Gastrocnemius medialis (tissue), 4 donors: ENCODE measurements at regions not wholly inside any gene's neighbourhood (a gene's known extent, or its start where the extent isn't known, plus 50 kb on each side); places are given as distances from the start of the nearest gene placed in this dataset.

Experiments used
- CTCF ChIP-seq, 5 experiments: fragments of 450-650 bp in 3 of 5; fragments of 200-600 bp in 2 of 5; sonication (generic) in 2 of 5; IDR thresholded peaks in 4 of 5; conservative IDR thresholded peaks in 1 of 5; 1 replicate in 4 of 5; 2 replicates in 1 of 5; pipeline ENCODE4 v1.5.1; 2016 to 2019; ENCODE audit warnings: antibody characterized with exemption in 5 of 5, mild to moderate bottlenecking in 3 of 5, moderate library complexity in 3 of 5
- POLR2A ChIP-seq, 2 donors: fragments of 450-650 bp; IDR thresholded peaks; one replicate each; pipeline ENCODE4 v1.6.1; 2017; ENCODE audit warnings: antibody characterized with exemption in 2 of 2, mild to moderate bottlenecking in 2 of 2, moderate library complexity in 2 of 2

- TF ChIP-seq POLR2A (IDR thresholded peaks at IDR 0.05) (no peak), CTCF (IDR thresholded peaks at IDR 0.05 in 4 of 5, conservative IDR thresholded peaks at IDR 0.05 in 1 of 5) (no peak)
Measured at GRCh38 chr1:214923278-214923915, 159.1 kb upstream of the KCNK2 start.
